ENCODE measurements at regions not wholly inside any gene's neighbourhood (a gene's known extent, or its start where the extent isn't known, plus 50 kb on each side); places are given as distances from the start of the nearest gene placed in this dataset.

GRCh38 chr10:78461333-78461732 is 427.7 kb downstream of the RPS24 start:
- no peaks in the 10 kb centered on the region for H3K9me3 Mint-ChIP-seq (ENCODE audit: low read depth)
- H3K4me1 Mint-ChIP-seq (ENCODE audit: low read depth), result peaks cover 5% of the 10 kb centered on the region

GRCh38 chr10:78462176-78462575 is 428.5 kb downstream of the RPS24 start:
- no peak overlapping the region for H3K27ac Mint-ChIP-seq (ENCODE audit: unreplicated experiment)
- peak; percentile 36 for DNase-seq (ENCODE audit: low spot score)
- H3K27me3 Mint-ChIP-seq (ENCODE audit: low read depth), result peaks cover 11% of the 10 kb centered on the region
- peaks cover 5% of the 10 kb centered on the region for H3K4me1 Mint-ChIP-seq (ENCODE audit: low read depth)
- TF ChIP-seq, protein P1, sequence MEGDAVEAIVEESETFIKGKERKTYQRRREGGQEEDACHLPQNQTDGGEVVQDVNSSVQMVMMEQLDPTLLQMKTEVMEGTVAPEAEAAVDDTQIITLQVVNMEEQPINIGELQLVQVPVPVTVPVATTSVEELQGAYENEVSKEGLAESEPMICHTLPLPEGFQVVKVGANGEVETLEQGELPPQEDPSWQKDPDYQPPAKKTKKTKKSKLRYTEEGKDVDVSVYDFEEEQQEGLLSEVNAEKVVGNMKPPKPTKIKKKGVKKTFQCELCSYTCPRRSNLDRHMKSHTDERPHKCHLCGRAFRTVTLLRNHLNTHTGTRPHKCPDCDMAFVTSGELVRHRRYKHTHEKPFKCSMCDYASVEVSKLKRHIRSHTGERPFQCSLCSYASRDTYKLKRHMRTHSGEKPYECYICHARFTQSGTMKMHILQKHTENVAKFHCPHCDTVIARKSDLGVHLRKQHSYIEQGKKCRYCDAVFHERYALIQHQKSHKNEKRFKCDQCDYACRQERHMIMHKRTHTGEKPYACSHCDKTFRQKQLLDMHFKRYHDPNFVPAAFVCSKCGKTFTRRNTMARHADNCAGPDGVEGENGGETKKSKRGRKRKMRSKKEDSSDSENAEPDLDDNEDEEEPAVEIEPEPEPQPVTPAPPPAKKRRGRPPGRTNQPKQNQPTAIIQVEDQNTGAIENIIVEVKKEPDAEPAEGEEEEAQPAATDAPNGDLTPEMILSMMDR (IDR thresholded peaks at IDR 0.05), result no peak
- no peak overlapping the region for H3K4me3 Mint-ChIP-seq (ENCODE audit: unreplicated experiment)
- no peaks in the 10 kb centered on the region for H3K36me3 Mint-ChIP-seq (ENCODE audit: low read depth)
- no peaks in the 10 kb centered on the region for H3K9me3 Mint-ChIP-seq (ENCODE audit: low read depth)

More at GRCh38 chr10:78461333-78461732, 427.7 kb downstream of the RPS24 start:
- Mint-ChIP-seq H3K27me3 (ENCODE audit: low read depth) (peaks cover 11% of the 10 kb centered on the region), H3K27ac (ENCODE audit: unreplicated experiment) (no peak overlapping the region), H3K36me3 (ENCODE audit: low read depth) (no peaks in the 10 kb centered on the region), H3K4me3 (ENCODE audit: unreplicated experiment) (no peak overlapping the region)
- TF ChIP-seq, protein P1 (IDR thresholded peaks at IDR 0.05), result no peak
- DNase-seq (ENCODE audit: low spot score), result peak; percentile 22

DNA sequence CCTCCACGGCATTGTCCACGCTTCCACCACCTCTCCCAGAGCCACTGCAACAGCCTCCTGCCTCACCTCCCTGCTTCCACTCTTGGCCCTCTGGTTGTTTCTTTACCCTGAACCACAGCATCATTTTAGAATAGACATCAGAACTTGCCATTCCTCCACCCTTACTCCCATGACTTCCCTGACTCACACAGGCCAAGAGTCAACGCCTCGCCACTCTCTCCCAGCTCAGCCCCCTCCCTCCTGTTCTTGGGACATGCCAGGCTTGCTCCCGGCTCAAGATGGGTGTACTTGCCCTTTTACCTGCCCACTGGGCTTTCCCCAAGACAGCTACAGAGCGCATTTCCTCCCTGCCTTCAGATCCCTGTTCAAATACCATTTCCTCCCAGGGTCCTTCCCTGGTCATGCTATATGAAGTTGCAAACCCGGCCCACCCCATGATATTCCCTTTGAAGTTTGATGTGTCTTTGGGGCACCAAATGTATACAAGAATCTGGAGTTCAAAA is 429.1 kb downstream of the RPS24 start:
- peak; percentile 36 for DNase-seq (ENCODE audit: low spot score)
- Mint-ChIP-seq H3K4me1 (ENCODE audit: low read depth) (peaks cover 5% of the 10 kb centered on the region), H3K9me3 (ENCODE audit: low read depth) (no peaks in the 10 kb centered on the region), H3K4me3 (ENCODE audit: unreplicated experiment) (no peak overlapping the region), H3K36me3 (ENCODE audit: low read depth) (no peaks in the 10 kb centered on the region), H3K27ac (ENCODE audit: unreplicated experiment) (no peak overlapping the region), H3K27me3 (ENCODE audit: low read depth) (peaks cover 11% of the 10 kb centered on the region)
- TF ChIP-seq, protein P1 (IDR thresholded peaks at IDR 0.05), result no peak

DNA sequence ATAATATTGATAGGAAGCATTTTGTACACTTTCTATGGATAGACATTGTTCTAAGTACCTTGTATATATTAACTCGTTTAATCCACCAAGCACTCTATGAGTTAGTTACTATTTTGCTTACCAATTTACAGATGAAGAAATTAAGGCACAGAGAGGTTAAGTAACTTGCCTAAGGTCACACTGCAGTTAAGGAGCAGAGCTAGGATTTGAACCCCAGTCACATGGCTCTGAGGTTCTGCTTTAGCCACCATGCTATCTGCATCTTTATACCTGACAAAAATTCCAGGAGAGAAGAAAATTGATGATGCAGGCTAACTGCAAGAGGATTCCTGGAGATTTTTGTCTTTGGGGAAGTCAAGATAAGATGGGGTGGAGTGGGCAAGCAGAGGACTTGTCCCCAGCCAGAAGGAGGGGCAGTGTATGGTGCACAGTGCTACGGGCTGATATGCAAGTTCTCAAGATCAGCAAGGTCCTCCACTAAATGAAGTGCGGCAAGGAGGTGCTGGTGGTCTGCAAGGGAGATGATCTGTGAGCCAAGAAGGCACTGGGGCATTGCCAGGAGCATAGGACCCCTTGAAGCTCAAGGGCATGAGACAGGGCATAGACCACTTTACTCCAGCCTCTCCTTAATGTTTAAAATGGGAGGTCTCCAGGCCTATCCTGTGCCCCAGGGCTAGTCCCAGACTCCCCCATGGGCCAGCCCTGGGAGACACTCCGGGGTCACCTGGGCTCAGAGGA is 430.6 kb downstream of the RPS24 start:
- peaks cover under 1% of the 10 kb centered on the region for H3K4me1 Mint-ChIP-seq (ENCODE audit: low read depth)
- no peak overlapping the region for H3K27ac Mint-ChIP-seq (ENCODE audit: unreplicated experiment)
- TF ChIP-seq, protein P1 (IDR thresholded peaks at IDR 0.05), result no peak
- peaks cover 11% of the 10 kb centered on the region for H3K27me3 Mint-ChIP-seq (ENCODE audit: low read depth)
- DNase-seq (ENCODE audit: low spot score), result peak; percentile 37
- H3K9me3 Mint-ChIP-seq (ENCODE audit: low read depth), result no peaks in the 10 kb centered on the region
- no peaks in the 10 kb centered on the region for H3K36me3 Mint-ChIP-seq (ENCODE audit: low read depth)
- no peak overlapping the region for H3K4me3 Mint-ChIP-seq (ENCODE audit: unreplicated experiment)

DNA sequence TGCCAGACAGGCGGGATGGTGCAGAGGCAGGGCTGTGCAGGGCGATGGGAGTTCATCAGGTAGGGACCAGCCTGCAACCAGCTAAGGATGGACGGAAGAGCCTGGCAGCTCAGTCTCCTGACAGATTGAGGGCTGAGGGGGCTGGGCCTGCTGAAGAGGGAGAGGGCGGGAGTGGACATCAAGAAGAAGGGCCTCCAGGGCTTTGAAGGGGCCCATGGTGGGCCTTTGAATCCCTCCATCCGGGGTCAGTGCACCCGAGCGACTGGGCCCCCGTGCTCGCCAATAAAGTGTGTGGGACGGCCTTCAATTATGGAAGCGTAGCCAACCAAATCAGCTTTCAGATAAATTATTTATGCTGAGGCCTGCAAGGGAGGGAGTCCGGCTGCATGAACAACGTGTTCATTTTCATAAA is 431.2 kb downstream of the RPS24 start:
- H3K4me3 Mint-ChIP-seq (ENCODE audit: unreplicated experiment), result no peak overlapping the region
- H3K4me1 Mint-ChIP-seq (ENCODE audit: low read depth), result no peaks in the 10 kb centered on the region
- peaks cover 11% of the 10 kb centered on the region for H3K27me3 Mint-ChIP-seq (ENCODE audit: low read depth)
- H3K27ac Mint-ChIP-seq (ENCODE audit: unreplicated experiment), result no peak overlapping the region
- TF ChIP-seq, protein P1 (IDR thresholded peaks at IDR 0.05), result no peak
- no peak for DNase-seq (ENCODE audit: low spot score)
- H3K9me3 Mint-ChIP-seq (ENCODE audit: low read depth), result no peaks in the 10 kb centered on the region
- H3K36me3 Mint-ChIP-seq (ENCODE audit: low read depth), result no peaks in the 10 kb centered on the region
